ENCODE measurements at regions not wholly inside any gene's neighbourhood (a gene's known extent, or its start where the extent isn't known, plus 50 kb on each side); places are given as distances from the start of the nearest gene placed in this dataset.

DNA sequence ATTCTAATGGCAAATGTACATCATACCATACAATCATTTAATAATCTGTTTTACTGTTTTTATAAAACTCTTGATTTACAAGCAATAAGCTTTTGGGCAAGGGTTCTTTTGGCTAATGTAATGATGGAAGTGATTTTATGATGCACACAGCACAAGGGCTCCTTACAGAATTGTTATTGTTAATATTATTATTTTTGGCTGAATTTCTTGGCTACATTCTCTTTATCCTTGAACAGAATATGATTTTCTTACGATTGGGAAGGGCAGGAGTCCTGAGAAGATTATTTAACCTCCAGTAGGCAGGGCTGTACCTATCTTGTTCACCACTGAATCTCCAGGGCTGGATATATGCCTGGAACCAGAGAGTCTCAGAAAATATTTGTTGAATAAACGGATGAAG lies 70.4 kb upstream of the ARHGAP20 start:
- H3K36me3 Mint-ChIP-seq (ENCODE audit: insufficient read depth in 1 of 3, low read depth in 3 of 3), result peaks cover 0 to 11% (median 0%) of the 10 kb centered on the region in 3 experiments; a peak in 2 of 7 replicates
- Histone ChIP-seq H3K23me2 (ENCODE audit: insufficient read length, low read depth, low read length, poor library complexity, severe bottlenecking) (no peaks in the 10 kb centered on the region), H3K14ac (ENCODE audit: insufficient read depth, low read length) (no peak overlapping the region), H3K79me2 (ENCODE audit: insufficient read depth, low read length) (no peaks in the 10 kb centered on the region), H2BK20ac (ENCODE audit: low read depth, low read length, poor library complexity, severe bottlenecking) (no peak overlapping the region), H3K4me2 (ENCODE audit: insufficient read depth, insufficient read length, low read length) (no peak overlapping the region), H3T11ph (ENCODE audit: low read length) (no peak overlapping the region), H3K79me1 (ENCODE audit: insufficient read depth, low read depth, low read length, poor library complexity, severe bottlenecking) (no peaks in the 10 kb centered on the region), H3K56ac (ENCODE audit: insufficient read length, low read depth, low read length) (no peak overlapping the region), H4K91ac (ENCODE audit: insufficient read length, low read depth, low read length) (no peak overlapping the region), H2BK120ac (ENCODE audit: low read depth, low read length, poor library complexity, severe bottlenecking) (no peak overlapping the region), H3K27ac (ENCODE audit: insufficient read length, low read depth, low read length) (no peak overlapping the region), H2BK12ac (ENCODE audit: insufficient read length, low read depth, low read length) (no peak overlapping the region), H2AFZ (ENCODE audit: low read length) (no peak overlapping the region), H3K27me3 (ENCODE audit: insufficient read depth, low read length) (no peaks in the 10 kb centered on the region), H3K4ac (ENCODE audit: low read depth, low read length) (no peak overlapping the region), H2AK5ac (ENCODE audit: insufficient read length, low read length) (no peak overlapping the region), H3K9ac (ENCODE audit: extremely low read depth, insufficient read length, low read length) (no peak overlapping the region), H2BK15ac (ENCODE audit: low read depth, low read length) (no peak overlapping the region), H4K8ac (replicated peaks; ENCODE audit: insufficient read length, low read depth, low read length) (no peak overlapping the region), H3K4me1 (ENCODE audit: insufficient read depth, low read length) (no peaks in the 10 kb centered on the region), H3K18ac (ENCODE audit: insufficient read length, low read depth, low read length) (no peak overlapping the region), H3K9me3 (ENCODE audit: control insufficient read depth, low read depth, low read length) (peaks cover 7% of the 10 kb centered on the region), H3K23ac (ENCODE audit: insufficient read length, low read depth, low read length) (no peak overlapping the region), H2BK5ac (ENCODE audit: insufficient read length, low read length) (no peak overlapping the region), H4K20me1 (ENCODE audit: control insufficient read depth, insufficient read depth, insufficient read length) (no peaks in the 10 kb centered on the region), H4K5ac (ENCODE audit: insufficient read length, low read depth, low read length) (no peak overlapping the region)
- DNase-seq, result no peak
- H3K27me3 Mint-ChIP-seq (ENCODE audit: low read depth), result no peaks in the 10 kb centered on the region; the same call in none of the 2 replicates
- H3K27ac Mint-ChIP-seq, result no peak overlapping the region
- WGBS (ENCODE audit: extremely low coverage, insufficient read length, low lambda C conversion rate), result no CpG with 5 or more reads among the region's 2 CpGs
- no peak overlapping the region for H3K4me3 Mint-ChIP-seq
- TF ChIP-seq, protein P1, sequence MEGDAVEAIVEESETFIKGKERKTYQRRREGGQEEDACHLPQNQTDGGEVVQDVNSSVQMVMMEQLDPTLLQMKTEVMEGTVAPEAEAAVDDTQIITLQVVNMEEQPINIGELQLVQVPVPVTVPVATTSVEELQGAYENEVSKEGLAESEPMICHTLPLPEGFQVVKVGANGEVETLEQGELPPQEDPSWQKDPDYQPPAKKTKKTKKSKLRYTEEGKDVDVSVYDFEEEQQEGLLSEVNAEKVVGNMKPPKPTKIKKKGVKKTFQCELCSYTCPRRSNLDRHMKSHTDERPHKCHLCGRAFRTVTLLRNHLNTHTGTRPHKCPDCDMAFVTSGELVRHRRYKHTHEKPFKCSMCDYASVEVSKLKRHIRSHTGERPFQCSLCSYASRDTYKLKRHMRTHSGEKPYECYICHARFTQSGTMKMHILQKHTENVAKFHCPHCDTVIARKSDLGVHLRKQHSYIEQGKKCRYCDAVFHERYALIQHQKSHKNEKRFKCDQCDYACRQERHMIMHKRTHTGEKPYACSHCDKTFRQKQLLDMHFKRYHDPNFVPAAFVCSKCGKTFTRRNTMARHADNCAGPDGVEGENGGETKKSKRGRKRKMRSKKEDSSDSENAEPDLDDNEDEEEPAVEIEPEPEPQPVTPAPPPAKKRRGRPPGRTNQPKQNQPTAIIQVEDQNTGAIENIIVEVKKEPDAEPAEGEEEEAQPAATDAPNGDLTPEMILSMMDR (conservative IDR thresholded peaks at IDR 0.05), result no peak
- H3K9me3 Mint-ChIP-seq, result peaks cover 11 to 20% of the 10 kb centered on the region in 2 experiments; a peak in 4 of 5 replicates
- H3K4me1 Mint-ChIP-seq, result no peaks in the 10 kb centered on the region
